Midbrain (tissue), 1 donor: ENCODE measurements at regions not wholly inside any gene's neighbourhood (a gene's known extent, or its start where the extent isn't known, plus 50 kb on each side); places are given as distances from the start of the nearest gene placed in this dataset.
"Not testable (repeated sequence)": the region's sequence is repeated elsewhere in the genome, so short reads cannot be mapped to it uniquely, and the experiment has no call there.

Experiments used
- DNase-seq: peaks from one replicate; lab custom pipeline; 2025; lab: John Stamatoyannopoulos, UW

DNA sequence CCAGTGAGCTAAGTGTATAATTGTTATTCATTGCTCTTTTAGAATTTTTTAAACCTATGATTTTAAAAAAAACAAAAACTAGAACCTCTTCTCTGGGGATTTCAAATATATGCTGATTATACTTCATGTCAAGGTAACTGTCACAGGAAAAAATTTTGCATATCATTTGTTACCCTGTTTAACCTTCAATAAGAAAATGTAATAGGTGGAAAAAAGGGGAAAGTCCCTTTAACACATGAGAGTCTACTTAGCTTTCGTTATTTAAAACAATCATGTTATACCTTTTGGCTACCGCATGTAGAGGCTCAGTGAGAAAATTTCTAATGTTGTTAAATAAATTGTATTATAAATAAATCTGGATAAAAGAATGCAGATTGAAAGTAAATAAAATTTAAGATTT is 190.1 kb upstream of the AKR1E2 start:
- DNase-seq: no peak

DNA sequence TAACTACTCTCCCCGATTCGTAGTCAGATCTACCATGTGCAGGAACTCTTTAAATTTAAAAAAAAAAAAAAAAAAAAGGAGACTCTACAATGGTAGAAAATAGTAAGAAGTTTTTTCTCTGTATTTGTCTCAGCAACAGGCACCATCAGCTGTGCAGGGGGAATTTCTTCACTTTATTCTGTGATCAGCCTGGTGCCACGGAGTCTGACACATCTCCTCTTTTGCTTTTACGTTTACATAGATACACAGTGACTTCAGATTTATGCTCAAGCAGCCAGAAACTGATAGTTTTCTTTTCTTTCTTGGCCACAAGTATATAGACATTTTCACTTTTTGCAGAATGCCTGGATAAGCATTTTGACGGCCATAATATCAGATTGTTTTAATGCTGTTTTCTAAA is 190.6 kb upstream of the AKR1E2 start:
- no peak for DNase-seq

DNA sequence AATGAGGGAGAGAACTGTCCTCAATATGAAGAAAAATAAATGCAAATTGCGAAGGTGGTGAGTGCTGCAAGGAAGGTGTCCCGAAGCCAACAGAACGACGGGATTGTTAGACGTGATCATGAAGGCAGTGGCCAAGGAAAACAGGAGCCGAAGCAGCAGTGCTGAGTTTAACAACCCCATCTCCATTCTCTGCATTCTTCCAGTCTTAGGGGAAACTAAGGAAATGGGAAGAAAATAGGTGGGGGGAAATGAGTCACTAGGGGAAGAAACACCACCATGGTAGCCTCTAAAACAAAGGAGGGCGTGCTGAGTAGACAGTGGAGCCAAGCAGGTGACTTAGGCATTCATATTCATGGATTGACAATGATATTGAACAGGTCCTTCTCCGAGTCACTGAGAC is 192.2 kb upstream of the AKR1E2 start:
- DNase-seq: no peak

DNA sequence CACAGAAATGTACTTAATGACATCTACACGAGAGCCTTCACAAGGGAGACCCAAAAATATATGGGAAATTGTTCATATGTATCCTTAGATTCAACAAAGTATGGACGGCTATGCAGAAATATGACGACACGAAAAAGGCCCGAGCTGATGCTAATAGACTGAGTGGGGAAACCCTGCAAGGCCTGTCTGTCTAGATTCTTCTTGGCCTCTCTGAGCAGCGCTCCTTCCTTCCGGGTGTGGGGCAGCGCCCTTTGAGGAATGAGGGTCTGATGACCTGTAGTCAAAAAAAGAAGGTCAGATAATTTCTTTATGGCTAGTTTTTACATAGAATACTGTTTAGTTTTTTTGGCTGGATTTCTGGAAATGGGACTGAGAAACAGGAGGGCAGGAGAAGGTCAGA is 192.8 kb upstream of the AKR1E2 start:
- no peak for DNase-seq

DNA sequence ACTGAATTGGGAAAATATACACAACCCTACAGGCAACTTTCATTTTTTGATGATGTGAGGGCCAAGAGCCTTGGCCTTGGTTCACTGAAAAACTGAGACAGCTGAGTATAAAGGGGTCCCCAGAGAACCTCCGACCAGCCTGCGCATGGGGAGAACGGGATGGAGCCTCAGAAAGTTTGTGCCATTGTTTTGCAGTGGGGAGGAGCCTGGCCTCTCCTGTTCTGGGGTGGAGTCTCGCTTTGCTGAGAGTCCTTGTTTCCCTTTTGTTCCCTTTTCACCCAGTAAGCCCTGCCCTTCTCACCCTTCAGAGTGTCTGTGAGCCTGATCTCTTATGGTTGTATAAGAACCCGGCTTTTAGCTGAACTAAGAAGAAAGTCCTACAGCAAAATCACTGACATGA is 193.2 kb upstream of the AKR1E2 start:
- no peak for DNase-seq

GRCh38 chr10:4626919-4627318 is 199.1 kb upstream of the AKR1E2 start:
- DNase-seq: no peak

GRCh38 chr10:4623757-4624420 is 202.1 kb upstream of the AKR1E2 start:
- DNase-seq: no peak

DNA sequence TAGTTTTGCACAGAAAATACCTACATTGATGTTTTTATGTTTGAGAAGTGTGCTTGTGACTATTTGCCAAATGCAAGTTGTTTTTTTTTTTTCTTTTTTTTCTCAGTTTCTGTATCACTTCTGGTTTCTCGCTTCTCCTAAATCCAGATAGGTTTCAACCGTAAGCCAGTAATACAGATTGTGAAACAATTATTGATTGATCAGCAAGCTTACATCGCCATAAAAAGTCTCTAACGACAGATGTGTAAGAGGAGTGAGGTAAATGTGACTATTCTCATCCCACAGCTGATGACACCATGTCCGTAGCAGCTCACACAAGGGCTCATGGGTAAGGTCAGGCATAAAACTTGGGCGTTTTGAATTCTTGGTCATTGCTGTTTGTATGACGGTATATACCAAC is 202.8 kb upstream of the AKR1E2 start:
- DNase-seq: no peak

GRCh38 chr10:4622384-4622783 is 203.6 kb upstream of the AKR1E2 start:
- DNase-seq: no peak

DNA sequence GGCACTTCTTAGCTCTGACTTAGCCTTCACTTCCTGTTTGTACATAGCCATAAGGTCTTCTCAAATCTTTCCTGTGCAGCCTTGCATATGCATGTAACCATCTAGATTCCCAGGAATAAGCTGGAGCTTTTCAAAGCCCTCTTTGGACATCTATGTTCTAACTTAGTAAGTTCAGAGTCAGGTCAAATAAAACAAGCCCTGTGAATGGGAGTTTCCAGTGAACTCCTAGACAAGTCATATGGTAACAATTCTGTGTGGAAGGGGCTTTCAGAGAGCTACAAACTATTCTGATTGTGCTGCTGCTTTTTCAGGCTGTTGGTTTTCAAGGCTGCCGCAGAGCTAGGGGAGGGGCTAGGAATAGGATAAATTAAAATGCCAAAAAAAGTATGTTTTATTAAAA is 208.4 kb upstream of the AKR1E2 start:
- DNase-seq: no peak

DNA sequence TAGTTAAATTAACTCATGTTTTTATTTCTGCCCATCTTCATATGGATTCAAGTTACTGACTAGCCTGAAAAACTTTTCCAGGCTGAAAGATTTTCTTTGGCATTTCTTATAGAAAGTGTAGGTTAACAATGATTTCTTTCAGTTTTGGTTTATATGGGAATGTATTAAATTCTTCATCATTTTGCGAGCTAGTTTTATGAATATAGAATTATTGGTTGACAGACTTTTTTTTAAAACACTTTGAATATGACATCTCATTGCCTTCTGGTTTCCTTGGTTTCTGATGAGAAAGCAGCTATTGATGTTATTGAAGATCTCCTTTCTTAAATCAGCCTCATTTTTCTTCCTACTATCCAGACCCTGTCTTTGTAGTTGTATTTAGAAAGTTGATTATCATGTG is 211.0 kb upstream of the AKR1E2 start:
- no peak for DNase-seq

DNA sequence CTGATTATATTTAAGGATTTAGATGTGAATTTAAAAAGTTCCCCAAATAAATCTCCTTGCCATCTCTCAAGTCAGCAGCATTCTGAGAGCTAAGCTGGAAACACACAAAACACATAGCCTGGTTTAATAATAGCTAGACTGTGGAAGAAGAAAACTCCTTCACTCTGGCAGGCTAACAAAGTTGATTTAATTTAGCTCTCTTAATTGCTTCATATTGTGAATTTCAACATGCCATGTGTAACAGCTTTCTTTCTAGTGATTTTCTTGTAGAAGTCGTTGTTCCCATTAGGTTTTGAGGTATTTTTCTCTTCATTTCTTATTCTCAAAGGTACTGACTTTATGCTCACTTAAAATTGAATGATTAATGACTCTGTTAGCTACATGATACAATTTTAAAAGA is 216.8 kb upstream of the AKR1E2 start:
- no peak for DNase-seq

GRCh38 chr10:4607681-4608080 is 218.3 kb upstream of the AKR1E2 start:
- no peak for DNase-seq

GRCh38 chr10:4606856-4607636 is 219.0 kb upstream of the AKR1E2 start:
- DNase-seq: no peak

- DNase-seq: no peak
These were observed 223.1 kb upstream of the AKR1E2 start for GRCh38 chr10:4602764-4603491.

DNA sequence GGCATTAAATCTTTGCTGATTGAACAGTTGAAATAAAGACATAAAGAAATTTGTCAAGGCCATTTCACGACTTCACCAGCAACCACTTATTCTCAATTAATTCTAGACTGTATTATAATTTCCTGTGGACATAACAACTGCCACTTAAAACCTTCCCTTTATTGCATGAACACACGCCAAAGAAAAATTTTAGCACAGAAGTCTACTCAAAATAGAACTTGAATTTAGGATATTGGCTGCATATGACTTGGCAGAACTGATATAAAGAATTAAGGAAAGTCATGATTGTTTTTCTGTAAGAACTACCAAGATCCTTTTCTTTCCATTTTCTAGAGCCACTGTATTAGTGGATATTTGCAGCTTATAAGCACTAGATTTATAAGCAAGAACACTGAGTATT is 226.5 kb upstream of the AKR1E2 start:
- DNase-seq: no peak

DNA sequence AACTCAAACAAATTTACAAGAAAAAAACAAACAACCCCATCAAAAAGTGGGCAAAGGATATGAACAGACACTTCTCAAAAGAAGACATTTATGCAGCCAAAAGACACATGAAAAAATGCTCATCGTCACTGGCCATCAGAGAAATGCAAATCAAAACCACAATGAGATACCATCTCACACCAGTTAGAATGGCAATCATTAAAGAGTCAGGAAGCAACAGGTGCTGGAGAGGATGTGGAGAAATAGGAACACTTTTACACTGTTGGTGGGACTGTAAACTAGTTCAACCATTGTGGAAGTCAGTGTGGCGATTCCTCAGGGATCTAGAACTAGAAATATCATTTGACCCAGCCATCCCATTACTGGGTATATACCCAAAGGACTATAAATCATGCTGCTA is 228.1 kb upstream of the AKR1E2 start:
- DNase-seq: not testable (repeated sequence)

DNA sequence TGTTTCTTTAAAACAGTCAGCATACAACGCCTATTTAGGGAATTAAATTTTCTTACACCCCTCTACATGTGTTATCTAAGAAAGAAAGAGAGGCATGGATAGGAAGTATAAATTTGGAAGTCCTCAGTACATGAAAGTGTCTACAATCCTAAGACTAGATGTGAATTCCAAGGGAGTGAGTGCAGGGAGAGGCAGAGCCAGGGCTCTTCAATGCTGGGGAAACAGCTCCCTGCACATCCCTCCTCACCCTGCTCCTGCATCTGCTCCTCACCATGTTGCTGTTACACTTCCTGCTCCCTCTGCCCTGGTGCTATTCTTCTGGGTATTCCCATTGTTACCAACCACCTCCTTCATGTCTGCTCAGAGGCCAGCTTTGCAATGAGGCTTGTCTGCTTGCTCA is 229.1 kb upstream of the AKR1E2 start:
- no peak for DNase-seq

GRCh38 chr10:4595719-4596319 is 230.2 kb upstream of the AKR1E2 start:
- DNase-seq: no peak

GRCh38 chr10:4590807-4591206 is 235.2 kb upstream of the AKR1E2 start:
- no peak for DNase-seq

GRCh38 chr10:4588824-4589223 is 237.2 kb upstream of the AKR1E2 start:
- no peak for DNase-seq

GRCh38 chr10:4587466-4587865 is 238.5 kb upstream of the AKR1E2 start:
- no peak for DNase-seq

DNA sequence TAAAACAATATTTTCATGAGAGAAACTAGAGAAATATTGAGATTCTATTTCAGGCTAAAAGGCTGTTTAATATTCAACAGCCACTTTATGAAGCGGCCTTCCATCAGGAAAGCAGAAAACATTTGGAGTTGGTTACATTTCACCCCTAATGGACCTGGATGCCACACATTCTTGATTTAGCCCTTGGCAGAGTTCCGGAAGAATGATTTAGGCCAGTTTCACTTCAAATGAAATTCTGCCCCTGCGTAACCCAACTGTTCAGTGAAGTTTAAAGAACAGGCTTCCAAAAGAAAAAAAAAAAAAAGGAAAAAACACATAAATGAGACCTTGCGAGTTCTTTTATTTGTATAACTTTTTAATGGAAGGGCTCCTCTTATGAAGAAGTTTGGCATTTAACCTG is 239.2 kb upstream of the AKR1E2 start:
- DNase-seq: no peak
